ENCODE measurements at regions not wholly inside any gene's neighbourhood (a gene's known extent, or its start where the extent isn't known, plus 50 kb on each side); places are given as distances from the start of the nearest gene placed in this dataset.

- no peak overlapping the region for H3K4me2 ChIP-seq (ENCODE audit: insufficient read depth, low read length)
- H3K79me2 ChIP-seq (ENCODE audit: control insufficient read depth, insufficient read depth, low read length), result no peaks in the 10 kb centered on the region
- no peak for DNase-seq (ENCODE audit: extremely low read depth in 1 of 4, low spot score in 3 of 4)
- H3K36me3 ChIP-seq (ENCODE audit: control insufficient read depth, insufficient read depth, low read length), result no peaks in the 10 kb centered on the region
- no peak for FAIRE-seq
- ChIA-PET POLR2A (no interaction called here), CTCF (ENCODE audit: low intra/inter-chr PET ratio) (no interaction called here)
- in situ Hi-C loops (cut with MboI), result no loop called here
- H4K20me1 ChIP-seq (replicated peaks; ENCODE audit: control insufficient read depth, insufficient read depth, low read length), result no peaks in the 10 kb centered on the region
- no peak overlapping the region for H3K27ac ChIP-seq (ENCODE audit: extremely low read depth, low read depth, low read length)
- BruUV-seq (replicated peaks), result no TSS peak
- H3K4me3 ChIP-seq, result no peak overlapping the region
- H2AFZ ChIP-seq (ENCODE audit: low read depth, low read length), result no peak overlapping the region
- peaks cover 0 to 7% of the 10 kb centered on the region in 2 experiments; a peak in 4 of 5 replicates for H3K27me3 ChIP-seq (ENCODE audit: control insufficient read depth in 2 of 2, insufficient read depth in 2 of 2, low read length in 2 of 2)
- no peak for TF ChIP-seq ZNF41 (CRISPR knock-in tag; conservative IDR thresholded peaks at IDR 0.05)
- no peak for TF ChIP-seq ZBTB8A (IDR thresholded peaks at IDR 0.05; ENCODE audit: partially characterized antibody)
- no peak for TF ChIP-seq PHF21A (IDR thresholded peaks at IDR 0.05; ENCODE audit: borderline replicate concordance, low read depth)
- TF ChIP-seq HNRNPH1 (optimal IDR thresholded peaks at IDR 0.05; ENCODE audit: low read depth, low read length), result no peak
- TF ChIP-seq ZNF696 (CRISPR knock-in tag; conservative IDR thresholded peaks at IDR 0.05), result no peak
- TF ChIP-seq ESRRA (IDR thresholded peaks at IDR 0.05; ENCODE audit: borderline replicate concordance, low read depth), result no peak
- no peak for TF ChIP-seq BRCA1 (IDR thresholded peaks at IDR 0.05)
- no peak for TF ChIP-seq BRCA1 (CRISPR knock-in tag; IDR thresholded peaks at IDR 0.05)
- TF ChIP-seq TCF3 (CRISPR knock-in tag; IDR thresholded peaks at IDR 0.05), result no peak
- no peak for TF ChIP-seq HCFC1 (IDR thresholded peaks at IDR 0.05; ENCODE audit: low read depth, low read length)
- no peak for TF ChIP-seq POLR2AphosphoS2 (IDR thresholded peaks at IDR 0.05; ENCODE audit: low read length)
- TF ChIP-seq CHD4 (IDR thresholded peaks at IDR 0.05; ENCODE audit: insufficient read depth, insufficient replicate concordance, low read depth, low read length, poor library complexity, severe bottlenecking), result no peak
- TF ChIP-seq RBM22 (IDR thresholded peaks at IDR 0.05; ENCODE audit: low read depth, low read length, poor library complexity, severe bottlenecking), result no peak
- no peak for TF ChIP-seq BHLHE40 (IDR thresholded peaks at IDR 0.05; ENCODE audit: low read length)
- TF ChIP-seq PTRF (tag; IDR thresholded peaks at IDR 0.05), result no peak
- TF ChIP-seq ZBTB49 (CRISPR knock-in tag; IDR thresholded peaks at IDR 0.05; ENCODE audit: borderline replicate concordance), result no peak
- no peak for TF ChIP-seq YBX1 (IDR thresholded peaks at IDR 0.05)
- no peak for TF ChIP-seq ZBTB26 (CRISPR knock-in tag; IDR thresholded peaks at IDR 0.05)
- H3K9ac ChIP-seq (ENCODE audit: insufficient read depth in 1 of 2, low read depth in 2 of 2, low read length in 2 of 2), result no peak overlapping the region
- intact Hi-C loops (cut with micrococcal nuclease), result no loop called here
- ATAC-seq, result no peak
- H3K4me1 ChIP-seq (replicated peaks in 1 of 2; ENCODE audit: control insufficient read depth in 2 of 2, insufficient read depth in 2 of 2, low read length in 2 of 2), result no peaks in the 10 kb centered on the region
- no peaks in the 10 kb centered on the region for H3K9me3 ChIP-seq (replicated peaks; ENCODE audit: control insufficient read depth, insufficient read depth, low read depth, low read length)
- H3K9me1 ChIP-seq (ENCODE audit: control insufficient read depth, insufficient read depth, low read length), result no peaks in the 10 kb centered on the region
Measured at GRCh38 chr9:86519066-86519615, 164.9 kb upstream of the TUT7 start.

All from K562 (cell line).